Subcutaneous abdominal adipose tissue (tissue), 5 donors: ENCODE measurements at regions not wholly inside any gene's neighbourhood (a gene's known extent, or its start where the extent isn't known, plus 50 kb on each side); places are given as distances from the start of the nearest gene placed in this dataset.

Source experiments
- H3K27ac ChIP-seq: one replicate; pipeline ENCODE4 v1.7.0; 2013; ENCODE audit warnings: low read depth, mild to moderate bottlenecking, inconsistent platforms, low read length, moderate library complexity
- H3K27me3 ChIP-seq, 5 donors: one replicate each; pipeline ENCODE4 v1.7.0; 2013; ENCODE audit warnings: low read length in 5 of 5, inconsistent platforms in 1 of 5; ENCODE audit not compliant: control insufficient read depth in 5 of 5, insufficient read depth in 4 of 5
- H3K36me3 ChIP-seq, 5 donors: one replicate each; pipeline ENCODE4 v1.7.0; 2013; ENCODE audit warnings: low read length in 5 of 5; ENCODE audit not compliant: control insufficient read depth in 5 of 5, insufficient read depth in 5 of 5
- H3K4me1 ChIP-seq, 5 donors: one replicate each; pipeline ENCODE4 v1.7.0; 2013; ENCODE audit warnings: low read length in 5 of 5, mild to moderate bottlenecking in 3 of 5, moderate library complexity in 1 of 5; ENCODE audit not compliant: control insufficient read depth in 5 of 5, insufficient read depth in 5 of 5
- H3K4me3 ChIP-seq, 5 donors: one replicate each; pipeline ENCODE4 v1.7.0; 2013; ENCODE audit warnings: low read length in 5 of 5, low read depth in 1 of 5
- H3K9ac ChIP-seq, 5 donors: one replicate each; pipeline ENCODE4 v1.7.0; 2013; ENCODE audit warnings: low read length in 5 of 5, mild to moderate bottlenecking in 4 of 5, moderate library complexity in 3 of 5
- H3K9me3 ChIP-seq, 5 donors: one replicate each; pipeline ENCODE4 v1.7.0; 2013; ENCODE audit warnings: low read length in 5 of 5; ENCODE audit not compliant: control insufficient read depth in 5 of 5
- donor health status: healthy.
- donor health status: healthy.
- donor health status: healthy.
- donor health status: healthy.
- donor health status: healthy.

GRCh38 chr12:92089559-92089958 lies 56.1 kb downstream of the BTG1 start:
- Histone ChIP-seq H3K36me3 (no peaks in the 10 kb centered on the region), H3K9ac (no peak overlapping the region), H3K4me3 (no peak overlapping the region), H3K27me3 (no peaks in the 10 kb centered on the region), H3K27ac (no peak overlapping the region), H3K9me3 (no peaks in the 10 kb centered on the region), H3K4me1 (peaks cover 0 to 5% (median 0%) of the 10 kb centered on the region in 5 donors)

DNA sequence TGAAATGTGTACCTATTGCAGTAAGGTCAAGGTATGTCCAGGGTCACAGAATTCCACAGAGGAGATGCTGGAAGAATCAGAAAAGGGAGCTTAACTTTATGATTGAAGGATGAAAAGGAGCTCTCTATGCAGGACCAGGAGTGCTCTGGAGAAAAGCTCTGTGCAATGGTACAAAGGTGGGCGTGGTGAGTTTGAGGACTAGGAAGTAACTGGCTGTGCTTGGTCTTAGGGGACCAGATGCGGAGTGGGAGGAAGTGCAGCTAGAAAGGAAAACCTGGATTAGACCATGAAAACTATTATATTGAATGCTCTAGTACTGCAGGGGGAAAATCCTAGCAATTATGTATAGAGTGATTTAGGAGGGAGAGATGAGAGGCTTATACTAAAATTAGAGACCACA lies 56.8 kb downstream of the BTG1 start:
- Histone ChIP-seq H3K27ac (no peak overlapping the region), H3K4me1 (peaks cover 0 to 5% (median 0%) of the 10 kb centered on the region in 5 donors), H3K9ac (no peak overlapping the region), H3K36me3 (no peaks in the 10 kb centered on the region), H3K9me3 (no peaks in the 10 kb centered on the region), H3K27me3 (no peaks in the 10 kb centered on the region), H3K4me3 (no peak overlapping the region)

- no peaks in the 10 kb centered on the region for H3K9me3 ChIP-seq
- no peak overlapping the region for H3K27ac ChIP-seq
These were observed 60.0 kb downstream of the BTG1 start for GRCh38 chr12:92085736-92086040.

GRCh38 chr12:92085040-92085735 lies 60.5 kb downstream of the BTG1 start:
- Histone ChIP-seq H3K27me3 (no peaks in the 10 kb centered on the region), H3K27ac (no peak overlapping the region), H3K4me1 (peaks cover 0 to 7% (median 3%) of the 10 kb centered on the region in 5 donors), H3K4me3 (no peak overlapping the region), H3K36me3 (no peaks in the 10 kb centered on the region), H3K9me3 (no peaks in the 10 kb centered on the region), H3K9ac (no peak overlapping the region)

More at GRCh38 chr12:92085736-92086040, 60.0 kb downstream of the BTG1 start:
- Histone ChIP-seq H3K36me3 (no peaks in the 10 kb centered on the region), H3K4me1 (peaks cover 0 to 5% (median 0%) of the 10 kb centered on the region in 5 donors), H3K9ac (no peak overlapping the region), H3K27me3 (no peaks in the 10 kb centered on the region), H3K4me3 (no peak overlapping the region)

DNA sequence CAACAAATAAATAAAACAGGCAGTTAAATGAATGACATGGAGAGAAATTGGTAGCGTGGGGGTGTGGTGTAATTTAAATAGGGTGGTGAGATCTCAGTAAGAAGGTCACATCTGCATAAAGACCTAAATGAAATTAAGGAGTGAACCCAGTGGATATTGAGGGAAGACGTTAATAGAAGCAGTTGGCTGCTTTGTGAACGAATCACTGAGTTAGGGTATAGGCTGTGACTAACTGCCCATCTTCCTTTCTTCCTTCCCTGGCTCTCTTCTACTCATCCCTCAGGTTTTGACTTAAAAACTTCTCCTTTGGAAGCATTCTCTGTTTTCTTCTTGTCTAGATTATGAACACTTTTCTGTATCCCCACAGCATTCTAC lies 64.7 kb downstream of the BTG1 start:
- H3K9me3 ChIP-seq: no peaks in the 10 kb centered on the region
- peaks cover 3 to 18% (median 10%) of the 10 kb centered on the region in 5 donors for H3K4me1 ChIP-seq
- no peaks in the 10 kb centered on the region for H3K36me3 ChIP-seq
- no peak overlapping the region for H3K9ac ChIP-seq
- H3K4me3 ChIP-seq: no peak overlapping the region
- no peaks in the 10 kb centered on the region for H3K27me3 ChIP-seq
- H3K27ac ChIP-seq: no peak overlapping the region

DNA sequence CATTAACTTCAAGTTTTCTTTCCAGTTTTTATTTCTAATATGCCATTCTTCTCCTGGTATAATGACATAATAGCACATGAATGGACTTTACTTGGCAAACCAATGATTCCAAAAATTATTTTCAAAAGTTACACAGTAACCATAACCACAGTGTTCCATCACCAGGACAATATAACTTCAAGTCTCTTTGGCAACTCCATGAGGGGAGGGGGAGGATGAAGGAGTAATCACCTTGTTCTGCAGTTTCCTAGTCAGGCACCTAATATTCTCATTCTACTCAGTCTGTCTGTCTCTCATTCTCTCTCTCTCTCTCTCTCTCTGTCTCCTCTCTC lies 66.6 kb downstream of the BTG1 start:
- peaks cover 3 to 26% (median 13%) of the 10 kb centered on the region in 5 donors for H3K4me1 ChIP-seq
- H3K9me3 ChIP-seq: no peaks in the 10 kb centered on the region
- H3K36me3 ChIP-seq: no peaks in the 10 kb centered on the region
- no peak overlapping the region for H3K9ac ChIP-seq
- peak overlapping the region; percentile 35 for H3K27ac ChIP-seq
- no peak overlapping the region for H3K4me3 ChIP-seq
- no peaks in the 10 kb centered on the region for H3K27me3 ChIP-seq

DNA sequence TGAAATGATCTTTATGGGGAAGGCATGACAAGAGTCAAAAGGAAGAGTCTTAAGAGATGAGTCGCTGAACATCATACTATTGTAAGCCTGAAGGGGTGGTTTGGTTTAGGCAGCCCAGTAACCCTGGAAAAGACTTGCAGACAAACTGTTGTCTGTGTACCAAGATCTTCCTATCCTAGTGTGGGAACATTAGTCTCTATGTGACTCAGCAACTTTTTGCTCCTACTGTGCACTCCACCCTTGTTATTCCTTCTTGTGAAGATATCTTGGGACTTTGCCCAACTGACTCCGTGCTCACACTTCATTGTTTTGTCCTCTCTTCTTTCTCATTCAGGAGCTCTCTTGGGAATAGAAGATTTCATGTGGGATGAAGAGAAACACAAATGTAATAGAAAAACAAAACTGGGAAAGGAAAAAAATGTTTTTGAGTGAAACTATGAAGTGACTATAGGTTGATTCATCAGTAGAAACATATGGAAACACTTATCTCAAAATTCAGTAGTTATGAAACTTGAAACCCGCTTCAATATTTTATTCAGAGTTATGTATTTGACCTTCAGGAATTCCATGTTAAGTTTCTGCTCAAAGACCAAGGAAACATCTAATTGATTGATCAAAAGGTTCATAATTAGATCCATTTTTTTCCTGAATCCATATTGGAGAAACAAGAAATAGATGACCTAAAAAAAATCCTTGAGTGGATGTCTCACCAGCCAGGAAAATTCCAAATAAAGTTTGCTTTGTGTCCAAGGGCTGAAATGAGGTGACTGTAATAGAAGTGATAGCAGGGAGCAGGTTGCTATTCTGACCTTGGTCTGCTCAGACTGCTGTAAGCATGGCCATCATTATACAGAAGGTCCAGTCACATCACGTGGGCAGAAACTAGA lies 67.2 kb downstream of the BTG1 start:
- Histone ChIP-seq H3K4me3 (no peak overlapping the region), H3K36me3 (no peaks in the 10 kb centered on the region), H3K4me1 (peaks cover 3 to 26% (median 13%) of the 10 kb centered on the region in 5 donors), H3K27me3 (no peaks in the 10 kb centered on the region), H3K9ac (no peak overlapping the region), H3K27ac (peak overlapping the region; percentile 35), H3K9me3 (no peaks in the 10 kb centered on the region)

DNA sequence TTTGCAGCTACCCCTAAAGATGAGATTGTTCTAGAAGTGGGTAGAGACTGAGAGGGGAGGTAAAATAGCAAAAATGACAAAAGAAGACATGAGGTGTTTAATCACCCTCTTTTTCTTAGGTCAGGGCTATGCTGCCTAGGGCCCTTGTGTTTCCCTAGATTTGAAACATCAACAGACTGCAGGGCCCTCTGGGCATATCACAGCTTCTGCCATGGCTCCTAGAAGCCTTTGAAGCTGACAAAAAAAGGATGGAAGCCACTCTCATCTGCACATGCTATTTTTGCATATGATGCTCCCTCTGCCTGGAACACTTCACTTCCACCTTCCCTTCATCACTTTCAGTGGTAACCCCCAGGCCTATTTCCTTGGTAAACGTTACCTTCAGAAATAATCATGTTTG lies 68.1 kb downstream of the BTG1 start:
- H3K27me3 ChIP-seq: no peaks in the 10 kb centered on the region
- H3K4me3 ChIP-seq: no peak overlapping the region
- no peaks in the 10 kb centered on the region for H3K9me3 ChIP-seq
- peak overlapping the region; percentile 35 for H3K27ac ChIP-seq
- H3K4me1 ChIP-seq: peaks cover 3 to 26% (median 13%) of the 10 kb centered on the region in 5 donors
- H3K9ac ChIP-seq: no peak overlapping the region
- no peaks in the 10 kb centered on the region for H3K36me3 ChIP-seq

DNA sequence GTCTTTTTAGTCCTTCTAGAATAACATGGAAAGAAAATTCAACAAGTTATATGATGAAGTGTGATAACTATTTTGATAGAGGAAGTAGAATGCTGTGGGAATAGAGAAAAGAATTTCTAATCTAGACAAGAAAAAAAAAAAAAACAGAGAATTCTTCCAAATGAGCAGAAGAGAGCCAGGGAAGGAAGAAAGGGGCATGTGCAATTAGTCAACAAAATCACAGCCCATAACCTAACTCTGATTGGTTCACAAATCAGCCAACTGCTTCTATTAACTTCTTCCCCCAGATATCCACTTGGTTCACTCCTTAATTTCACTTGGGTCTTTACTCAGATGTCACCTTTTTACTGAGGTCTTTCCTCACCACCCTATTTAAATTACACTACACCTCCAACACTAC lies 69.5 kb downstream of the BTG1 start:
- Histone ChIP-seq H3K4me3 (no peak overlapping the region), H3K27ac (peak overlapping the region; percentile 43), H3K27me3 (no peaks in the 10 kb centered on the region), H3K9ac (no peak overlapping the region), H3K36me3 (no peaks in the 10 kb centered on the region), H3K4me1 (peaks cover 3 to 30% (median 17%) of the 10 kb centered on the region in 5 donors), H3K9me3 (no peaks in the 10 kb centered on the region)

DNA sequence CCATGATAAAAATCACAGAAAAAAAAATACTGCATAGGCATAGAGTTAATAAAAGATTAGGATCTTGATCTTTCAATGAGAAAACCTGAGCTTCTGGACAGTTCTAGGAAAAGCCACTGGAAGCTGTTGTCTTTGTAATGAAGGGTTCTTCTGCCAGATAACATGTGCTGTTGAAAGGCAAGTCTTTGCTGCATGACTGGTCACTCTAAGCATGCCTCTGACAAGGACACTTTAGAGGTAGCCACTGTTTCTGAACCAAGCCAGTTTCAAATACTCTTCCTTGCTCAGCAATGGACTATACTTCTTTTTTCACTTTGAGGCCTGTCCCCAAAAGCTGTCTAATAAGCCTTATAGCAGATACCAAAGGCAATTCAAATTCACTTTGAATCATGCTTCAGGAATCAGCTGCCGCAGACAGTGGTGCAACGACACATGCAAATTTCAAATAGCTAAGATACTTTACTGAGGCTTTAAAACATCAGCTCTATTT lies 70.2 kb downstream of the BTG1 start:
- peak overlapping the region; percentile 43 for H3K27ac ChIP-seq

More for the DNA sequence above, 70.2 kb downstream of the BTG1 start:
- Histone ChIP-seq H3K4me1 (peaks cover 3 to 34% (median 23%) of the 10 kb centered on the region in 5 donors), H3K36me3 (no peaks in the 10 kb centered on the region), H3K4me3 (no peak overlapping the region), H3K9ac (no peak overlapping the region), H3K9me3 (no peaks in the 10 kb centered on the region), H3K27me3 (no peaks in the 10 kb centered on the region)
